GM19238 (cell line): ENCODE measurements at regions not wholly inside any gene's neighbourhood (a gene's known extent, or its start where the extent isn't known, plus 50 kb on each side); places are given as distances from the start of the nearest gene placed in this dataset.

Experiments
- DNase-seq: peaks from one replicate; pipeline ENCODE4 v3.0.0; 2011; ENCODE audit warnings: low spot score; ENCODE audit not compliant: insufficient read length

DNA sequence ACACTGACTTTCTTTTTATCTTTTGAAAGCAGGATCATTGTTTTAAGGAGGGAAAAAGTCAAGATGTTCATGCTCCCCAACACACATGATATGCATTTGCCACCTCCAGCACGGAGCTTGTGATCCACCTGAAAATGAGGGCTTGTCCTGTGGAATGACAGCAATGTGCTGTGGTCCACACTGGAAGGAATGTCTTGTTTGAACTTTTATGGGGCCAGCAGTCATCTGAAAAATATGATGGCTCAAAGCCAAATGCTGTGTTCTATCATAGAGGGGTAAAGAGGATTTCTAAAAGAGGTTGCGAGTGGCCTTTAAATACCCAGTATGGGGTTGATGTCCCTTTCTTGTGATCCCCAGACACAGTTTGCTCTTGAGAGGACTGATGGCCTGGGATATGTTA, 226.5 kb upstream of the SPRED2 start:
- no peak for DNase-seq

DNA sequence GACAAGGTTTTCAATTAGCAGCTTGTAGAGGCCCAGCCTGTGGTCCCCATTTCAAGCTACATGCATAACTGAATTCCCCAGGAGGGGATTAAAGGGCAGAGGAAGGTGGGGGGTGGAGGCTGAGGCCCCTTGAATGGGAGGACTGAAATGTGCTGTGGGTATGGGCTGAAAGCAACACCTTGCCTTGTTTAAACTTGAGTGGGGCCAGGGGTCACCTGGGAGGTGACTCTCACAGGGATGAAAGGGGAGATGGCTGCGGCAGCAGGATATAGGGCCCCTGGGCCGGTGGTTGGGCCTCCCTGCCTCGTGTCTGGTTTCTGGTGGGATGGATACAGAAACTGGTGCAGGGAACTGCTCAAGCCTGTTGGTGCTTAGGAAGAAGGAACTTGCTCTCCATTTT, 225.9 kb upstream of the SPRED2 start:
- DNase-seq: no peak

DNA sequence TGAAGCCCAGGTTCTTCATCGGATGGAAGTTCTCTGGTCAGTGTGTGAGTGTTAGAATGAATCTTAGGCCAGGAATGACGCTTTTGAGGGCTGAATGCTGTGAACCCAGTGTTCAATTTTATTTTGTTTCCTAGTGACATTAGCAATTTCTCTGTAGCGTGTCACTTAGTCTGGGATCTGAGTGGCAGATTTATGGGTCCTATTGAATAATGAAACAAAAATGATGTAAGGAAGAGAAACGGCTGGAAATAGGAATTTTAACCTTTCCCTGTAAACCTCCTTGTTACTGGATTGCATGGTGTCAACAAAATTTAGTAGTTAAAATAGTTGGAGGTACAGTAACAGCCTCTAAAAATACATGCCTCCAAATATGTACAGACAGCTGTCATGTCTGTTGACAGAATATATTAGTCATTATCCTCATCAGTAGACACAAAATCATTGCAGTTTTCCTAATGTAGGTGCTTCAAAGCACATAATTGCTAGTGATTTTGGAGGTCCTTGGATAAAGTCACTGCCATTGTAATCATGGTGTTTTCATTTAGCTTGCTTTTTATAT, 223.8 kb upstream of the SPRED2 start:
- no peak for DNase-seq

GRCh38 chr2:65655000-65655399, 222.6 kb upstream of the SPRED2 start:
- DNase-seq: no peak

DNA sequence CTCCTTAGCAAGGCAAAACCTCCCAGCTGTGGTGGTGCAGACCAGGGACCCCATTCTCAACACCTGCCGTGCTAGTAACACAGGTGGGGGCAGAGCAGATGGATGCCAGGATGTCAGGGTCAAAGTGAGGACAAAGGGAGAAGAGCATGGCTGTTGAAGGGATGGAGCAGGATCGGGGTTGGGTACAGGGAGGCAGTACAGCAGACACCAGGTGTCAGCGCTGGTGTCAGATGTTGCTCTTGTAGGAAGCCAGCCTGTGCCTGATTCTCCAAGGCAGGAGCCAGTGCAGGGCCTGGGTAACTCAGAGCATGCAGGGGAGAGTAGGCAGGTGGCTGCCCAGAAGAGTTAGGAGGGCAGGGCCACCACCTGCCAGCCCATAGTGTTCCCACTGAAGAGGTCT, 222.1 kb upstream of the SPRED2 start:
- no peak for DNase-seq

- DNase-seq: no peak
Observed at GRCh38 chr2:65652066-65652465, 219.7 kb upstream of the SPRED2 start.

DNA sequence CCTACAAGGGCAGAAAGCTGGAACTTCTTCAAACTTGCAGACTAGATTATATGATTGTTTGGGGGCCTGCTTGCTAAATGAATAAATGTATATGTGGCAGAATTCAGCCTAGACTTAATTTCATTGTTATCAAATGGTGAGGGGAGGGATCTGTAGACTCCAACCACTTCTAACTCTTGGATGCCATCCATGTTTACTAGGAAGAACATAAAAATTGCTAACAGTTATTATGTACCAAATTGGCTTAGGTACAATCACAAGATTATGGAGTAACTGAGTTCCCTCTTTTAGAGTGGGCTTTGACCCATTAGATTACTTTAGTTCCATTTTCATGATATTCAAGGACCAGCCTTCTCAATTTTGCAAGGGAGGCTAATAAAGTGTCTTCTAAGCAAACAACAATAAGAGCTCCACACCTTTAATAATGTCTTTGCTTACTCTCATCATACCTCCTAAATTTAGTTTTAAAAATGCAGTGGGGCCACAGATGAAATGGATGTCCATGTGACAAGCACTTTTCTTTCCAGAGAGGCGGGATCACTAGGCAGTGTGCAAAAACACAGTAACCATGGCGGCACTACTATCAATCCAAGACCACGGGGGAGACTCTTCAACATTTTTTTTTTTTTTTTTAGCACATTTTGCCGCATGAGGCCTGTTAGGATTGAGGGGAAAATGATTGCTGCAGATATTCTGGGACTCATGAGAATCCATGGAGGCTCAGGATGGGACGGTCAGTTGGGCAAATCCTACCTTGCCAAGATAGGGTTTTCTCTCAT, 217.6 kb upstream of the SPRED2 start:
- no peak for DNase-seq

GRCh38 chr2:65647249-65647842, 214.9 kb upstream of the SPRED2 start:
- no peak for DNase-seq

- DNase-seq: no peak
Observed at GRCh38 chr2:65640793-65641103, 208.3 kb upstream of the SPRED2 start.

DNA sequence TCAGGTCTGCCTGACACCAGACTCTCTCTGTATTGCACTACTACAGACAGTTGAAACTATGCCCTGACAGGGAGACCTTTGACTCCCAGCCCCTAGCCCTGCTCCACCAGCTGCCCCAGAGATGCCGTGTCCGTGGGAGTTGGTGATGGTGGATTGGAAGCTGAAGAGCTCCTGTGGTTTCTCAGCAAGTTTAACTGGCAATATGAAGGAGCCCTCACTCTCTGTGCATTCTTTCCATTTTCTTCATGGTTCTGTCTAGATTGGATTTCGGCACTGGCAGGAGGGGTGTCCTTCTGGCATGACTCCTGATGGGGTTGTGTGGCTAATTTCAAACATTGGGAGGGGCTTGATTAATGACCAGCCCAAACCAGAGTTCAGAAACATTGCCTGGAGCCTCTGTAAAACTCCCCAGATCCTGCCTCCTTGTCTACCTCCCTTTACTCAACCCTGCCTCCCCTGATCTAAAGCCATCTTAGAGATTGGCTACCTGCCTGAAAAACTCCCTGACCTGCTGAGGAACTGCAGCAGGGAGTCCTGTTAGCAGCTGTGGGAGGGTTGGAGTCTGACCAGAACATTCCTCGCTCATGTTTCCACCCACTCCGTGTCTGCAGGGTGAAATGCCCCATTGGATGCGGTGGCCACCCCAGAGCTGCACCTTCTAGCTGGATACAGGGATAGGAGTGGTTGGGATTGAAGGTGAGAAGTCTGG, 206.9 kb upstream of the SPRED2 start:
- DNase-seq: no peak

- no peak for DNase-seq
Observed at GRCh38 chr2:65638443-65638842, 206.0 kb upstream of the SPRED2 start.

DNA sequence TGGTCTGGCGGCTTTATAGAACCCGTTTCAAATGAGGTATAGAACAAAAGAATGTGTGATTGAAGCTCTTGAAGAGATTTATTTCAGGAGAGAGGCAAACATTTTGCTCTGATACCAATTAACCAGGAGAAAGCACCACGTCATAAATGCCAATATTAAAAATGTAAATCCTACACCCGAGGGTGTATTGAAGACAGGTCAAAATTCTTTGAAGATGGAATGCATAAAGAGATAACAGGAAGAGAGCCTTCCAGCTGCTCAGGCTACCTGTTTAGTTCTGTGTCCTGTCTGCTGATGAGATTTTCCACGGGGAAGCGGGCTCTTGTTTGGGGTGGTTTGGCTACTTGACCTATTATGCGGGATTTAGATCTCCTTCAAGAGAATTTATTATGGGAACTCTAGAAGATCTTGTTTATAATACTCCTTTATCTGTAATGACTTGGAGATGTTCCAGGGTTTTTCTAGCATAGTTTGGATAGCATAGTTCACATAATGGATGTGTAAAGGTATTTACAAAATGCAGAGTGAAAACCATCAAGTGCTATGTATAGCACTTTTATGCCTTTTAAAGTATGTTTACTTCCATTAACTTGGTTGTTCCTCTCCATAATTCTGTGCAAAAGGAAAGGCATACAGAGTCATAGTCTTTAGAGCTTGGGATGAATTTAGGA, 204.5 kb upstream of the SPRED2 start:
- no peak for DNase-seq

DNA sequence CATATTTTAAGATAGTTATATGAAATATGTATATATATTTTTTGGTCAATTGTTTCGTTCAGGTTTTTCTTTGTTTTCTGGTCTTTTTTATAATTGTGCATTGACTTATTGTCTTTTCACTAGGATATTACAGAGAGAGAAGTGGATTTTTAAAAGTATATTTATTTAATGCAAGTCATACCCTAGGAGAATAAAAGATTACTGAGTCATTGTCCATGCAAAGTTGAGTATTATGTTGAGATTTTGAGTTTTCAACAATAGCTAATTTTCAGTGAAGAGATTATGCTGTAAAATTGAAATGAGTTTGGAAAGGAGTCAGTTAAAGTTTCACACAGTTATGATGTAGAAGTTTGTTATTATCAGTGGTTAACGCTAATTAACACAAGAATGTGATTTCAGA, 203.6 kb upstream of the SPRED2 start:
- no peak for DNase-seq

DNA sequence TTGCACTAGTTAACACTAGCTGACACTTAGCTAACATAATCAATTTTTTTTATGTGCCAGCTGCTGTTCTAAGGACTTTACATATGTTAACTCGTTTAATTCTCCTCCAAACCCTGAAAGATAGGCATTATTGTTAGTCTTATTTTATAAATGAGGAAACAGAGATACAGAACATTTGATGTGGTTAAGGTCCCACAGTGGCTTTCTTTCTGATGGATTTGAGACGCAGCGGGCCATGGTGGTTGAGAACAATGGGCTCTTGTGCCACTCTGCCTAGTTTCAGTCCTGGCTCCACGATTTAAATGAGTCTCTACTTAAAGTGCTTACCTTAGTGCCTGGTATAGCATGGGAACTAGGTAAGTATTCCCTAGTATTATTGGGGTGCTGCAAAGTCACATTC, 201.9 kb upstream of the SPRED2 start:
- no peak for DNase-seq

DNA sequence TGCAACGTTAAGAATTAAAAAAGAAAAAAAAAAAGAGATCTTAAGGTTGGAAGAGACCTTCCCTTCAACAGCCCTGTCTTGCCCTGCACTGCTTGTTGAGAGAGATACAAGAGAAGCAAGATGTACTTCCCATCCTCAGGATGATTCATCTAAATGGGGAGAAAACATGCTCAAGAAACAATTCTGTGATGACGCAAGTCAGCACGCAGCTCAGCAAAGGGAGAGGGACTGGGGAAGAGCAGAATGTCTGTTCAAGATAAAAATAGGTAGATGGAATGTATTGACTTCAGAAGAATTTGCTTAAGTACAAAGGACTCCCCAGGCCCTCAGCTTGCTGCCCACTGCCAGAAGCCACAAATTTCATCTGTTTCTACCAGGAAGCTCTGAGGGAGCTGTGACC, 198.2 kb upstream of the SPRED2 start:
- DNase-seq: no peak

GRCh38 chr2:65628156-65628555, 195.8 kb upstream of the SPRED2 start:
- DNase-seq: no peak

DNA sequence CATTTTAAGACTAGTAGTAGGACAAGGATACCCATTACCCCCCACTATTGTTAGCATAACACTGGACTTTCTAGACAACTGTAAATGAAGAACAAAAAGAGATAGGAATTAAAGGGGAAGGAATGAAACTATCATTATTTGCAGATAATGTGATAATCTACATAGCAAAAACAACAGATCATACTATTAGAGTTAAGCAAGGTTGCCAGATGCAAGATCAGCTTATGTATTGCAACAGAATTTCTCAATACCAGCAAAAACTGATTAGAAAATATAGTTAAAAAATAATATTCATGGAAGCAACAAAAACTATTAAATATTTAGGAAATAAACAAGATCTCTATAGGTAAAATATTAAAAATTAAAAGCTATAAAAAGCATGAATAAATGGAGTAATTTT, 194.4 kb upstream of the SPRED2 start:
- DNase-seq: no peak

GRCh38 chr2:65625982-65626381, 193.6 kb upstream of the SPRED2 start:
- DNase-seq: no peak

- no peak for DNase-seq
Observed at GRCh38 chr2:65622951-65623535, 190.6 kb upstream of the SPRED2 start.

DNA sequence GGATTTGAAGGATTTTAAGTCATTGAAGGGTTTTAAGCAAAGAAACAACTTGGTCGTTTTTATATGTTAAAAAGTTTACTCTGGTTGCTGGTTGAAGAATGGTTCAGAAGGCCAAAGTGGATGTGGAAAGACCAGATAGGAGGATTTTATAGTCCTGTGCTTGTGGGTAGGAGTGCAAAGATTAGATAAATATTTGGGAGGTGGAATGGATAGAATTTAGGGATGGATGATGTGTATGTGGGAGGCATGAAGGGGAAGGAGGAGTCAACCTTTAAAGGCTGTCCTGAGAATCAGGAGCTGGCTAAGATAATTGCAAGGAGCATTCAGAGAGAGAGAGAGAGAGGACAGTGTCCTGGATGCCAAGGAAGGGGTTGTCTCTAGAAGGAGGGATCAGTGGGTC, 190.1 kb upstream of the SPRED2 start:
- DNase-seq: no peak

GRCh38 chr2:65620524-65620923, 188.1 kb upstream of the SPRED2 start:
- DNase-seq: no peak

- no peak for DNase-seq
Observed at GRCh38 chr2:65620026-65620425, 187.6 kb upstream of the SPRED2 start.
